ENCODE measurements at regions not wholly inside any gene's neighbourhood (a gene's known extent, or its start where the extent isn't known, plus 50 kb on each side); places are given as distances from the start of the nearest gene placed in this dataset.
A peak's percentile ranks its signal among the peaks of the same experiment; 100 is the strongest.

- peak; percentile 34 for DNase-seq (ENCODE audit: low spot score)
- no peaks in the 10 kb centered on the region for H3K9me3 ChIP-seq (ENCODE audit: low read depth)
- H4K20me1 ChIP-seq (ENCODE audit: insufficient read depth, poor library complexity, severe bottlenecking) = no peaks in the 10 kb centered on the region
- no peaks in the 10 kb centered on the region for H3K36me3 ChIP-seq (replicated peaks; ENCODE audit: insufficient read depth, low read depth)
- H2AFZ ChIP-seq = peak overlapping the region; percentile 37
- H3K4me3 ChIP-seq = peak overlapping the region; percentile 38
- TF ChIP-seq EZH2 (IDR thresholded peaks at IDR 0.05; ENCODE audit: borderline replicate concordance) (peak; percentile 69), EZH2phosphoT487 (IDR thresholded peaks at IDR 0.05; ENCODE audit: low read depth, severe bottlenecking, unreplicated experiment) (no peak)
- no peak overlapping the region for H3K27ac ChIP-seq
- WGBS (ENCODE audit: low lambda C conversion rate, missing lambda C conversion rate) = 6% methylated on average over 39 of the region's 41 CpGs
- H3K79me2 ChIP-seq = no peaks in the 10 kb centered on the region
- no peaks in the 10 kb centered on the region for H3K9me2 ChIP-seq (replicated peaks; ENCODE audit: insufficient read depth)
- peaks cover 12% of the 10 kb centered on the region for H3K4me1 ChIP-seq (ENCODE audit: insufficient read depth)
- peaks cover 63% of the 10 kb centered on the region for H3K27me3 ChIP-seq
- peak overlapping the region; percentile 85 for H3K4me2 ChIP-seq
These were observed 68.6 kb upstream of the USP15 start for GRCh38 chr12:62191491-62192179.

- no peak for TF ChIP-seq EZH2phosphoT487 (IDR thresholded peaks at IDR 0.05; ENCODE audit: low read depth, severe bottlenecking, unreplicated experiment)
- peak; percentile 90 for TF ChIP-seq CTCF (IDR thresholded peaks at IDR 0.05; ENCODE audit: poor library complexity)
- DNase-seq (ENCODE audit: low spot score) = peak; percentile 86
- H3K9me3 ChIP-seq (ENCODE audit: low read depth) = no peaks in the 10 kb centered on the region
- H3K4me3 ChIP-seq = peak overlapping the region; percentile 38
- no peaks in the 10 kb centered on the region for H3K9me2 ChIP-seq (replicated peaks; ENCODE audit: insufficient read depth)
- H2AFZ ChIP-seq = peak overlapping the region; percentile 20
- H3K79me2 ChIP-seq = no peaks in the 10 kb centered on the region
- 3% methylated on average over 31 of the region's 34 CpGs for WGBS (ENCODE audit: low lambda C conversion rate, missing lambda C conversion rate)
- no peak overlapping the region for H3K27ac ChIP-seq
- H4K20me1 ChIP-seq (ENCODE audit: insufficient read depth, poor library complexity, severe bottlenecking) = no peaks in the 10 kb centered on the region
- peaks cover 12% of the 10 kb centered on the region for H3K4me1 ChIP-seq (ENCODE audit: insufficient read depth)
- H3K4me2 ChIP-seq = peak overlapping the region; percentile 85
- H3K36me3 ChIP-seq (replicated peaks; ENCODE audit: insufficient read depth, low read depth) = no peaks in the 10 kb centered on the region
- peaks cover 56% of the 10 kb centered on the region for H3K27me3 ChIP-seq
These were observed 67.9 kb upstream of the USP15 start for GRCh38 chr12:62192180-62192902.

GRCh38 chr12:62192903-62193250 is 67.3 kb upstream of the USP15 start:
- Histone ChIP-seq H3K4me2 (peak overlapping the region; percentile 30), H3K4me3 (no peak overlapping the region), H2AFZ (no peak overlapping the region), H3K36me3 (replicated peaks; ENCODE audit: insufficient read depth, low read depth) (no peaks in the 10 kb centered on the region), H3K9me3 (ENCODE audit: low read depth) (no peaks in the 10 kb centered on the region), H3K9me2 (replicated peaks; ENCODE audit: insufficient read depth) (no peaks in the 10 kb centered on the region), H3K27me3 (peaks cover 53% of the 10 kb centered on the region), H4K20me1 (ENCODE audit: insufficient read depth, poor library complexity, severe bottlenecking) (no peaks in the 10 kb centered on the region), H3K27ac (no peak overlapping the region), H3K79me2 (no peaks in the 10 kb centered on the region), H3K4me1 (ENCODE audit: insufficient read depth) (peaks cover 12% of the 10 kb centered on the region)
- DNase-seq (ENCODE audit: low spot score) = no peak
- no peak for TF ChIP-seq CTCF (IDR thresholded peaks at IDR 0.05; ENCODE audit: poor library complexity)
- TF ChIP-seq EZH2 (IDR thresholded peaks at IDR 0.05; ENCODE audit: borderline replicate concordance) = no peak
- no peak for TF ChIP-seq EZH2phosphoT487 (IDR thresholded peaks at IDR 0.05; ENCODE audit: low read depth, severe bottlenecking, unreplicated experiment)
- WGBS (ENCODE audit: low lambda C conversion rate, missing lambda C conversion rate) = 33% methylated on average over 7 of the region's 7 CpGs

GRCh38 chr12:62194031-62194430 is 66.2 kb upstream of the USP15 start:
- Histone ChIP-seq H3K27me3 (peaks cover 43% of the 10 kb centered on the region), H3K4me2 (no peak overlapping the region), H3K27ac (no peak overlapping the region), H3K4me1 (ENCODE audit: insufficient read depth) (peaks cover 12% of the 10 kb centered on the region), H4K20me1 (ENCODE audit: insufficient read depth, poor library complexity, severe bottlenecking) (no peaks in the 10 kb centered on the region), H3K36me3 (replicated peaks; ENCODE audit: insufficient read depth, low read depth) (no peaks in the 10 kb centered on the region), H3K9me3 (ENCODE audit: low read depth) (no peaks in the 10 kb centered on the region), H2AFZ (no peak overlapping the region), H3K9me2 (replicated peaks; ENCODE audit: insufficient read depth) (no peaks in the 10 kb centered on the region), H3K79me2 (no peaks in the 10 kb centered on the region), H3K4me3 (no peak overlapping the region)
- TF ChIP-seq EZH2phosphoT487 (IDR thresholded peaks at IDR 0.05; ENCODE audit: low read depth, severe bottlenecking, unreplicated experiment) = no peak
- no peak for TF ChIP-seq EZH2 (IDR thresholded peaks at IDR 0.05; ENCODE audit: borderline replicate concordance)
- no peak for TF ChIP-seq CTCF (IDR thresholded peaks at IDR 0.05; ENCODE audit: poor library complexity)
- WGBS (ENCODE audit: low lambda C conversion rate, missing lambda C conversion rate) = 55% methylated on average over 1 of the region's 1 CpG
- no peak for DNase-seq (ENCODE audit: low spot score)

Measured in hepatocyte (in vitro differentiated cells).